A673 (cell line): ENCODE measurements at regions not wholly inside any gene's neighbourhood (a gene's known extent, or its start where the extent isn't known, plus 50 kb on each side); places are given as distances from the start of the nearest gene placed in this dataset.

Experiments used
- CTCF ChIP-seq: fragments of 300-800, 200-600 bp; sonication (generic); conservative IDR thresholded peaks from 2 replicates; pipeline ENCODE4 v1.5.1; 2017; ENCODE audit warnings: low read depth, mild to moderate bottlenecking, antibody characterized with exemption, low read length, moderate library complexity, mixed read lengths
- EZH2 ChIP-seq: fragments of 200-600 bp; sonication (generic); IDR thresholded peaks from 2 replicates; pipeline ENCODE4 v1.6.1; 2017; ENCODE audit warnings: borderline replicate concordance, low read depth, mild to moderate bottlenecking, mixed read lengths, antibody characterized with exemption, low read length; ENCODE audit not compliant: poor library complexity, severe bottlenecking

DNA sequence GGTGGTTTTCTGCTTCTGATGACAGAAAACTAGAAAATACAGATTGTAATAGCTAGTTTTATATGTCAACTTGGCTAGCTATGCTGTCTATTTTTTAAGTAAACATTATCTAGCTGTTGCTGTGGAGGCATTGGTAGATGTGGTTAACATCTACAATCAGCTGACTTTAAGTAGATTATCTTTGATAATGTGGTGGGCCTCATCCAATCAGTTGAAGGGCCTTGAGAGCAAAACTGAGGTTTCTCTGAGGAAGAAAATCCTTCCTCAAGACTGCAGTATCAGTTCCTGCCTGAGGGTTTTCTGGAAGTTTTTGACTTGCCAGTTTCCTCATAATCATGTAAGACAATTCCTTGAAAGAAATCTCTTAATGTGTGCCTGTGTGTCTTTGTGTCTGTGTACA, 75.9 kb upstream of the SPHKAP start:
- TF ChIP-seq CTCF (no peak), EZH2 (no peak)
